ENCODE measurements at regions not wholly inside any gene's neighbourhood (a gene's known extent, or its start where the extent isn't known, plus 50 kb on each side); places are given as distances from the start of the nearest gene placed in this dataset.

GRCh38 chr2:2837746-2838547 is 506.9 kb upstream of the MYT1L start:
- H3K27ac Mint-ChIP-seq: no peak overlapping the region

GRCh38 chr2:2836343-2837070 is 505.4 kb upstream of the MYT1L start:
- Histone ChIP-seq H3K36me3 (ENCODE audit: insufficient read depth, low read length) (no peaks in the 10 kb centered on the region), H3K27ac (ENCODE audit: low read depth in 1 of 2, low read length in 2 of 2) (no peak overlapping the region), H3K27me3 (ENCODE audit: control insufficient read depth in 1 of 2, insufficient read depth in 2 of 2, low read length in 2 of 2) (no peaks in the 10 kb centered on the region), H3K4me1 (ENCODE audit: insufficient read depth, low read length) (no peaks in the 10 kb centered on the region), H3K4me3 (ENCODE audit: low read length) (no peak overlapping the region), H3K9me3 (ENCODE audit: control insufficient read depth in 1 of 2, insufficient read depth in 1 of 2, low read length in 2 of 2) (peaks cover 0 to 13% of the 10 kb centered on the region in 2 experiments)
- Mint-ChIP-seq H3K4me3 (no peak overlapping the region), H3K4me1 (ENCODE audit: low read depth) (no peaks in the 10 kb centered on the region), H3K27me3 (no peaks in the 10 kb centered on the region), H3K27ac (no peak overlapping the region), H3K36me3 (ENCODE audit: low read depth) (no peaks in the 10 kb centered on the region), H3K9me3 (peaks cover 3% of the 10 kb centered on the region)
- intact Hi-C loops (cut with DNase I, micrococcal nuclease): no loop called here
- no peak for TF ChIP-seq CTCF (IDR thresholded peaks at IDR 0.05)
- no peak for ATAC-seq (ENCODE audit: poor library complexity)
- ChIA-PET POLR2A (no interaction called here), CTCF (no interaction called here)
- DNase-seq: no peak

More at GRCh38 chr2:2837746-2838547, 506.9 kb upstream of the MYT1L start:
- ChIA-PET POLR2A (no interaction called here), CTCF (no interaction called here)
- Mint-ChIP-seq H3K4me1 (ENCODE audit: low read depth) (no peaks in the 10 kb centered on the region), H3K9me3 (peaks cover 3% of the 10 kb centered on the region), H3K4me3 (no peak overlapping the region), H3K36me3 (ENCODE audit: low read depth) (no peaks in the 10 kb centered on the region), H3K27me3 (no peaks in the 10 kb centered on the region)
- Histone ChIP-seq H3K9me3 (ENCODE audit: control insufficient read depth in 1 of 2, insufficient read depth in 1 of 2, low read length in 2 of 2) (peaks cover 0 to 13% of the 10 kb centered on the region in 2 experiments), H3K27ac (ENCODE audit: low read depth in 1 of 2, low read length in 2 of 2) (no peak overlapping the region), H3K36me3 (ENCODE audit: insufficient read depth, low read length) (no peaks in the 10 kb centered on the region), H3K4me3 (ENCODE audit: low read length) (no peak overlapping the region), H3K4me1 (ENCODE audit: insufficient read depth, low read length) (no peaks in the 10 kb centered on the region), H3K27me3 (ENCODE audit: control insufficient read depth in 1 of 2, insufficient read depth in 2 of 2, low read length in 2 of 2) (no peaks in the 10 kb centered on the region)
- intact Hi-C loops (cut with DNase I, micrococcal nuclease): no loop called here
- no peak for ATAC-seq (ENCODE audit: poor library complexity)
- DNase-seq: no peak
- no peak for TF ChIP-seq CTCF (IDR thresholded peaks at IDR 0.05)

- DNase-seq: no peak
- no peak for ATAC-seq (ENCODE audit: poor library complexity)
- intact Hi-C loops (cut with DNase I, micrococcal nuclease): no loop called here
- no peaks in the 10 kb centered on the region for H3K27me3 Mint-ChIP-seq
- H3K27ac ChIP-seq (ENCODE audit: low read depth in 1 of 2, low read length in 2 of 2): no peak overlapping the region
- H3K27me3 ChIP-seq (ENCODE audit: control insufficient read depth in 1 of 2, insufficient read depth in 2 of 2, low read length in 2 of 2): no peaks in the 10 kb centered on the region
- H3K4me1 ChIP-seq (ENCODE audit: insufficient read depth, low read length): no peaks in the 10 kb centered on the region
- H3K9me3 ChIP-seq (ENCODE audit: control insufficient read depth in 1 of 2, insufficient read depth in 1 of 2, low read length in 2 of 2): peaks cover 0 to 13% of the 10 kb centered on the region in 2 experiments
- H3K4me3 Mint-ChIP-seq: no peak overlapping the region
- no peak overlapping the region for H3K4me3 ChIP-seq (ENCODE audit: low read length)
- peaks cover 3% of the 10 kb centered on the region for H3K9me3 Mint-ChIP-seq
- ChIA-PET POLR2A (no interaction called here), CTCF (no interaction called here)
- H3K27ac Mint-ChIP-seq: no peak overlapping the region
- H3K36me3 ChIP-seq (ENCODE audit: insufficient read depth, low read length): no peaks in the 10 kb centered on the region
- H3K4me1 Mint-ChIP-seq (ENCODE audit: low read depth): no peaks in the 10 kb centered on the region
- H3K36me3 Mint-ChIP-seq (ENCODE audit: low read depth): no peaks in the 10 kb centered on the region
- no peak for TF ChIP-seq CTCF (IDR thresholded peaks at IDR 0.05)
Measured at GRCh38 chr2:2834516-2835254, 503.6 kb upstream of the MYT1L start.

Data from CD4-positive, alpha-beta T cell (primary cell).